GM08714 (cell line): ENCODE measurements at regions not wholly inside any gene's neighbourhood (a gene's known extent, or its start where the extent isn't known, plus 50 kb on each side); places are given as distances from the start of the nearest gene placed in this dataset.
"Not testable (repeated sequence)": the region's sequence is repeated elsewhere in the genome, so short reads cannot be mapped to it uniquely, and the experiment has no call there.

ENCODE experiments used
- H3K4me3 ChIP-seq: fragments of 200-500 bp; sonication (Bioruptor generic); 2 replicates; pipeline ENCODE4 v1.5.1; 2014; ENCODE audit warnings: mild to moderate bottlenecking, low read length, inconsistent platforms
- ZNF274 ChIP-seq: IDR thresholded peaks from 2 replicates; pipeline ENCODE4 v1.6.1; 2012; ENCODE audit warnings: mild to moderate bottlenecking, low read depth, low read length

DNA sequence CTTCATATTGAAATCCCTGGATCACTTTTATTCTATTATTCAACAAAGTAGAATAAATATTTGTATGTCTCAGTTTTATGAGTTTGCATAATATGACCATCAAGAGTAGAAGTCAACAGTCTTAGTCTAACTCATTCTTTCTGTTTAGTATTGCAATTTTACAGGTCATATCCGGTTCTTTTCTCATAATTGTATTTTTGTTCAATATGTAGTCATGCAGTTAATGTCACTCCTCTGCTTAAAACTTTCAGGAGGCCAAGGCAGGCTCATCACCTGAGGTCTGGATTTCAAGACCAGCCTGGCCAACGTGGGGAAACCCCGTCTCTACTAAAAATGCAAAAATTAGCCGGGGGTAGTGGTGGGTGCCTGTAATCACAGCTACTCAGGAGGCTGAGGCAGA is 148.4 kb upstream of the TRPM3 start:
- no peak for TF ChIP-seq ZNF274
- no peak overlapping the region for H3K4me3 ChIP-seq

DNA sequence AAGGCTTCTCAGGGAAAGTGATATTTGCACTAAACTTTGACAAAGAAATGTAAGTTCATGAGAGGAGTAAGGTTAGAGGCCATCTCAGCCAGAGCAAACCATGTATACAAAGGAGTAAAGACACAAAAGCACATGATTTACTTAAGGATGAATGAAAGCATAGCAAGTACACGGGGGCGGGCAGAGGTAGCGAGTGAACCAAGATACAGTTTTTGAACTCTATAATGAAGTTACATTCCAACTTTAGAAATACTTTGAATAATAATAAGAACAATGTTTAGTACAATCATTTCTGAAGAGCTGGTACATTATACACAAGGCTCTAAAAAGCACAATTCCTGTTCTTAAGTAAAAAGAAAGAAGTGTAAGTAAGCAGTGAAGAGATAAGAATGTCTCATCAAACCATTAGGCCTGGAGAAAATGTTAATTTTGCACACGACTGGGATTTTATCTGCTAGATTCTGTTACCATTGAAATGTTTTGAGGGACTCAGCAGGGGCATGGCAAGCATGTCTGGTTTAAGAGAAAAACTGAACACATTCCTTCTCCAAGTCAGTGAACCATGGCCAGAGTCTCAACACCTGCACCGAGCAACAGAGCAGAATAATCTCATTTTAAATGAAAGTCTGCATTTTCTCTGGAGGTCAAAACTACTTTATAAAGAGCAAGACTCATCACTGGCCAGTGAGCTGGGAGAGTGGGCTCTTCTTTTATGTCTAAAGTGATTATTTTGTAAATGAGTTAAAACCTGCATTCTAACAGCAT is 147.6 kb upstream of the TRPM3 start:
- H3K4me3 ChIP-seq, result no peak overlapping the region
- TF ChIP-seq ZNF274, result no peak

DNA sequence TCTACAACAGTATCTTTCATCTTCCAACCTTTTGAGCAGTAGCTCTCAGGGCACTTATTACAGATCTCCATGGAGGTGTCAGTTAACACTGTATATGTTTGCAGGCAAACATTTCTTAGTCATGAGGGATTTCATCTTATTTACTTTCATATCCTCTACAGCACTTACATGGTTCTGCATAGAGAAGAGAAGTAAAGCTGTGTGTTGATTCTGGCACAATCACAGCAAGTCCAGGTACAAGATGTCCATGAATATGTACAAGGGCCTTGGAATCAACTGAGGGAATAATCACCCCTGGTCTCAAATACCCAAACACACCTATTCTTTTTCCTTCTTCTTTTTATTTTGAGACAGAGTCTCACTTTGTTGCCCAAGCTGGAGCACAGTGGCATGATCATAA is 142.0 kb upstream of the TRPM3 start:
- H3K4me3 ChIP-seq, result no peak overlapping the region
- no peak for TF ChIP-seq ZNF274

DNA sequence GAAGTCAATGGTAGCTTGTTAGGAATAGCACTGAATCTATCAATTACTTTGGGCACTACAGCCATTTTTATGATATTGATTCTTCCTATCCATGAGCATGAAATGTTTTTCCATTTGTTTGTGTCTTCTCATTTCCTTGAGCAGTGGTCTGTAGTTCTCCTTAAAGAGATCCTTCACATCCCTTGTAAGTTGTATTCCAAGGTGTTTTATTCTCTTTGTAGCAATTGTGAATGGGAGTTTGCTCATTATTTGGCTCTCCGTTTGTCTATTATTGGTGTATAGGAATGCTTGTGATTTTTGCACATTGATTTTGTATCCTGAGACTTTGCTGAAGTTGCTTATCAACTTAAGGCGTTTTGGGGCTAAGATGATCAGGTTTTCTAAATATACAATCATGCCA is 139.0 kb upstream of the TRPM3 start:
- not testable (repeated sequence) for H3K4me3 ChIP-seq

DNA sequence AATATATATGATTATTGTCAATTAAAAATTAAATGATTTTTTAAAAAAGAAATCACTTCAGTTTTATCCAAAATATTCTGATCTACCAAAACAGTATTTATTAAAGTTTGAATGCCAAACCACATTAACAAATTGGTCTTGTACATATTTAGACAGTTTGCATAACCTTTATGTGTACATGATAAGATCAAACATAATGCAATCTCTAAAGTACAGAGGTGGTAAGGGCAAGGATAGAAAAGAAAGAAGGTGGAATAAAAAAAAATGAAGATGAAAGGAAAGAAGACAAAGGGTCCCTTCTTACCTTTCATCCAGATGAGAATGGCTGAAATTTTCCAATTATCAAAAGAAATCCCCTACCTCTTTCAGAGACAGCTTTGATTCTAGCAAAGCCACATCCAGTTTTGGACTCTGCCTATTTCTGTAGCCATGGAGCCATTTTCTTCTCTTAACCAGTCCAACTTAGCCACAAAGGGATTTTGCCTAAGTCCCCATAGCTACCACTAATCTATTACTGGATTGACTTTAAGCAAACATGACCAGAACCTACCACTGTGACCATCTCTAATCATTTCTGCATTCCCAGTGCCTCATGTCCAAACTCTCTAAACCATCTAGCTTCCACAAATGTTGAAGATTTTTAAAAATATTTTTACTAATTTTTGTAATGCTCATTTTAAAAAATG is 133.3 kb upstream of the TRPM3 start:
- TF ChIP-seq ZNF274, result no peak
- no peak overlapping the region for H3K4me3 ChIP-seq

DNA sequence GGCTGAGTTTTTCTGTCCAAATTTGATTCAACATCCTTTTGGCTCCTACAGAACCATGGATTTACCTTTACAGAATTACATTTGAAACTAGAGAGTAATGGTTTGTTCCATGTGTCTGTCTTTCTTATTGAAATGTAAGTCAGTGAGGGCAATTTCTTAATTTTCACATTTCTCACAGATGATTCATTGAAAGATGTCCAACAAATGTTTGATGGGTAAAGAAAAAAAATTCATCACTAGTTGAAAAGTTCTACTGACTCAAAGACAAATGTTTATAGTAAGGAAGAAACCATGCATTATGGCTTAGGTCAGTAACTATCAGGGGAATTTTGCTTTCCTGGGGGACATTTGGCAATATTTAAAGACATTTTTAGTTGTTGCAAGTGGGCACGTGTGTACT is 131.6 kb upstream of the TRPM3 start:
- H3K4me3 ChIP-seq, result no peak overlapping the region
- no peak for TF ChIP-seq ZNF274

DNA sequence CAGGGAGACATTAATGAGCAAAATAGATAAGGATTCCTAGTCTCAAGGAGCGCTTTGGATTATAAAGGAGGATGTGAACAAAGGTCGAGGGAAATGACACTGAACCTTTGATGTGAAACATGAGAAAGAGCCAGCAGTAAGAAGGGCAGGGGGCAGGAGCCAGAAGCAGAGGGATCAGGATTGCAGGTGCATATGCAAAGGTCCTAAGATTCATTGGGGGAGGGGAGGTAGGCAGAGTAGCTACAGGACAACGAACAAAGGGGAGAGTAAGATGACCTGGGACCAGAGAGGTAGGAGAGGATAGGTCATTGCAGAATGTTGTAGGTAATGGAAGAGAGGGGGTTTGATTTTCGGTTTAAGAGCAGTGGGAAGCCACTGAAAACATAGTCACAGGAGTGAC is 129.2 kb upstream of the TRPM3 start:
- TF ChIP-seq ZNF274, result no peak
- no peak overlapping the region for H3K4me3 ChIP-seq

DNA sequence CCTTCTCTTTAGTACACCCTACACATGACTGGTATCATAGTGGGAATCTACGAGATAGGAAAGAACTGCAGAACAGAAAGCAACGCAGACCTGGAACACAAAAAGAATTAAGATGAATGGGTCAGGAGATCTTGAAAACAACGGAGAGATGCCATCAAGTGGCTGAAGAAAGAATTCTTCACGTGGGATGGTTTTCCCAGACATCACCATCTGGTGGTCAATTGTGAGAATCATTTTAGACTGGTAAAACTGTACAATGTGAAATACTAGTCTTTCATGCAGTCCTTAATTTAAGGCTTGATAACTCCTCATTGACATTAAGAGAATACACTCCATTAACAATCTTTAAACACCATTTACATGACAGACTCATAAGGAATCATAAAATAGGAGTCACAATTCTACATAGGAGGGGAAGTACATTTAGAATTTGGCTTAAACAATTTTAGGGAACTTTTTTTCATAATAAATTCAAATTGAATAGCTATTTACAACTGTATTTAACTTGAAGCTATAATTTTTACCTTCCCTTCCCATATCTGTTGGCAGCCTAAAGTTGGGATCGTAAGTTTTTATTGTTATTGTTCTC is 128.4 kb upstream of the TRPM3 start:
- TF ChIP-seq ZNF274, result no peak
- H3K4me3 ChIP-seq, result no peak overlapping the region

DNA sequence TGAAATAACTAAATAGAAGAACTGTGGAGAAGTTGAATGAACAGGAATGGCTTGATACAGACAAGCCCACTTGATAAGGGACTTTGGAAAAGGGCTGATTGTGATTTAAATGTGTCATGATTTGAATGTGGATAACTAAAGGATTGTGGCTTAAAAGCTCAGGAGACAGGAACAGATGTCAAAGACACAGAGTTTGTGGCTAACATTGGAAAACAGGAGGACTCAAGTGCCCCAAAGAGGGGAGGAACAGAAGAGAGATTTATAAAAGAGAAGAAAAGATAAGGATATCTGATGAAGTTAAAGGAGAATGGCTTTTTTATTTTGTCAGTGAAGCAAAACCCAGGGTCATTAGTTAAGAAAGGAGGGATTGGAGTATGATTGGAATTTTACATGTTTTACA is 124.2 kb upstream of the TRPM3 start:
- H3K4me3 ChIP-seq, result no peak overlapping the region

DNA sequence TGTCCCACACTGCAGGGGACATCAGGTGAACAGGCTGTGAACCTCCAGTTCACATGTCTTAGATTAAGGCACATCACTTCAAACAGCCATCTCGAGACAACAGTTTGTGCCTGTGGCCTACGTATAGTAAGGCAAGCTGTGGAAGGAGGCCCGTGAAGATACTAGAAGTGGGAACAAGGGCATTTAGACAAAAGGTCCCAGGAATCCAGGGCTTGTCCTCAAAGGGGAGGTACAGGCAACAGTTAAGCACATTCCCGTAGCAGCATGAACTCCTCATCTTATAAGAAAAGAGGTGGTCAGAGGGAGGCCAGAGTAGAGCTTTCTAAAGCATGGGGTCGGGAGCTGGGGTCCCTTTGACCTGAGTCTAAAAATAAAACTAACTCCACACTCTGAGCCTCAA is 122.5 kb upstream of the TRPM3 start:
- no peak overlapping the region for H3K4me3 ChIP-seq
- TF ChIP-seq ZNF274, result no peak

More for the DNA sequence above, 124.2 kb upstream of the TRPM3 start:
- no peak for TF ChIP-seq ZNF274

DNA sequence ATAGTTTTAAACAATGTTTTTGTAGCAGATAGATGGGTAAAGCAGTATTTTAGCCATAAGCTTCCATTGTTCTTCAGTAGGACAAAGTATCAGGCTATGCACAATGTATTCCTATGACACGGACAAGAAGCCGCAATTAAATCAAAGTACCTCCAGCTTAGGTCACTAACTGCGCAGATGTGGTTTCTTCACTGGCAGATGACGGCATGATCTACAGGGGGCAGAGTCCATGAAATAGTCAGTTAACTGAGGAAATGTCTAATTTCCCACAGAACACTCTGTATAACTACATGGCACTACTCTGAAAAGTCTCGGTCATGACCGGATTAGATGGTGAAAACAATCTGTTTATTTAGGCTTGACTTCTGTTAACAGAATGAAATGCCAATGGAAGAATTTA is 120.7 kb upstream of the TRPM3 start:
- TF ChIP-seq ZNF274, result no peak

DNA sequence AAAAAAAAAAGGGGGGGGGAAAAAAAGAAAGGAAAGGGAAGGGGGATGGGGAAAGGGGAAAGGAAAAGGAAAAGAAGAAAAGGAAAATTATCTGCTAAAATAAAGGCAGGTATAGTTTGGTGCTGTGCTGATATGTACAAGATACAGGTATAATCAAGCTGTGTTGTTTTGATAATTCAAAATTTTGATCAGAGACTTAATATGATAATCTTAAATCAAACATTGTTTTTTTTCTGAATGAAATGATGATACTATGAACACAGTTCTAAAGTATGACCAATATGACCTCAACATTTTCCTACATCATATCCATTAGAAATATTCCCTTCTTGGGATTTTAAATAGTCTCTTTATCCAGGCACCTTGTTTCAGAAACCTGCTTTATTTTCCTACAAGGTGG is 115.6 kb upstream of the TRPM3 start:
- no peak overlapping the region for H3K4me3 ChIP-seq
- TF ChIP-seq ZNF274, result no peak

More for the DNA sequence above, 120.7 kb upstream of the TRPM3 start:
- no peak overlapping the region for H3K4me3 ChIP-seq

DNA sequence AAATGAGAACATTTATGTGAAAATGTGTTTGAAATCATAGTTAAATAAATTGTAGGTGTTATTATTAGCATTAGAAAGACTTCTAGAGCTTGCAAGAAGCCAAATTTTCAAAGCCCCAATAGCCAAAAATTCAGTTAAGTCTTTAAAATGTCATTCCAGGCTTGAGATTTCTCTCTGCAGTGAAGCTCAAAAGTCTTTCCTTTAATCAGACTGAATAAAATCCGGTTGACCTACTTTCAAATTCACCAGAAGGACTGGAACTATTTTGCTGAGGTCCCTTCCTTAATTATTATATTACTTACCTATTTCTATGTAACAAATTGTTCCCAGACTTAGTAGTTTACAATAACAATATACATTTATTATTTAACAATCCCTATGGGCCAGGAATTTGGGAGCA is 112.2 kb upstream of the TRPM3 start:
- H3K4me3 ChIP-seq, result no peak overlapping the region
- no peak for TF ChIP-seq ZNF274

DNA sequence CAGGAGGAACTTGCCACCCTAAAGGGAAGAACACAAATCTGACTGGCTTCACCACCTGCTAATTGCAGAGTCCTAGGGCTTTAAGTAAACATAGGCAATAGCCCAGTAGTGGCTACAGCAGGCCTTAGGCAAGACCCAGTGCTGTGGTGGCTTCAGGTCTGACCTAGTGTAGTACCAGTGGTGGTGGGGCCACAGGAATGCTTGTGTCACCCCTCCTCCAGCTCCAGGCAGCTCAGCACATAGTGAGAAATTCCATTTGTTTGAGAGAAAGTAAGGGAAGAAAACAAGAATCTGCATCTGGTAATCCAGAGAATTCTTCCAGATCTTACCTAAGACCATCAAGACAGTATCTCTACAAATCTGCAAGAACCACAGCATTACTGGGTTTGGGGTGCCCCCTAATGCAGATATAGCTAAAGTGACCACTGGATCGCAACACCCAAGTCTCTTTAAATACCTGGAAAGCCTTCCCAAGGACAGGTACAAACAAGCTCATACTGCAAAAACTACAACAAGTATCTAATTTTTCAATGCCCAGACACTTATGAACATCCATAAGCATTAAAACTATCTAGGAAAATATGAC is 102.6 kb upstream of the TRPM3 start:
- TF ChIP-seq ZNF274, result no peak
- H3K4me3 ChIP-seq, result no peak overlapping the region

DNA sequence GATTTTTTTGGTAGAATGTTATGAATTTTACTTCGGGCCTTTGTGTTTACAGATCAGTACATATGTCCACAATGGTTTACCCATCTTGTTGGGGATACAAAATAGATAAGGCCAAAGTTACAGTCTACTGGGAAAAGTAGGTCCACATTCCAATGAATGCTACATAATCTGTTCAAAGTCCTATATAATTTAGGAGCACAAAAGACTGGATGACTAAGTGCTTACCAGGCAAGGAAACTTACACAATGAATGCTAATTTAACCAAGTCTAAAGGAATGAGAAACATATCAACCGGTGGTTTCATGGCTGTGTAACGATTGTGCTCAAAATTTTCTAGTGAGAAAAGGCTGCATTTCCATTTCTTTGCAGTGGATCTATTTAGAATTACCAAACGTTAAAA is 97.4 kb upstream of the TRPM3 start:
- H3K4me3 ChIP-seq, result no peak overlapping the region
- TF ChIP-seq ZNF274, result no peak

DNA sequence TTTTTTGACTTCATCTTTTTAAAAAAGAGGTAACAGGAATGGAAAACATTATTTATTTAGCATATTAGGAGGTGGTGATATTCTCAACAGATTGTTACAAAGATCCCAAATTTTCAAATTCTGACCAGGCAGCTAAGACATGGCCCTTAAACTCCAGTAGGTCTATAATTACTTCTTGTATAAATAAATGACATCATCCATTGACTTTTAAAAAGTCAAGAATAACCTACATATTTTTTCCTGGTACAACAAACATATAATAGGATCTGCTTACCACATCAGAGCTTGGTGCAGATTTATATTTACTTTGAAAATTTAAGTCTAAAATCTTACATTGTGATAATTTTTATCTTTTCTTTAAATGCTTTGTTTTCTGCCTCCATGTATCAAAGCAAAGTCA is 92.2 kb upstream of the TRPM3 start:
- no peak overlapping the region for H3K4me3 ChIP-seq
- no peak for TF ChIP-seq ZNF274
